Osteocyte (in vitro differentiated cells): ENCODE measurements at regions not wholly inside any gene's neighbourhood (a gene's known extent, or its start where the extent isn't known, plus 50 kb on each side); places are given as distances from the start of the nearest gene placed in this dataset.

ENCODE experiments used
- DNase-seq: peaks from one replicate; pipeline ENCODE4 v3.0.0; 2021; ENCODE audit warnings: mixed read lengths; ENCODE audit not compliant: unreplicated experiment; ENCODE audit errors: extremely low spot score
- H3K27ac Mint-ChIP-seq: one replicate; pipeline ENCODE4 v1.8.0; 2021; ENCODE audit warnings: mild to moderate bottlenecking, mixed read lengths; ENCODE audit not compliant: unreplicated experiment
- H3K27me3 Mint-ChIP-seq: one replicate; pipeline ENCODE4 v1.8.0; 2021; ENCODE audit warnings: mixed read lengths; ENCODE audit not compliant: unreplicated experiment
- H3K36me3 Mint-ChIP-seq: one replicate; pipeline ENCODE4 v1.8.0; 2021; ENCODE audit warnings: mixed read lengths; ENCODE audit not compliant: unreplicated experiment
- H3K4me1 Mint-ChIP-seq: one replicate; pipeline ENCODE4 v1.8.0; 2021; ENCODE audit warnings: mixed read lengths; ENCODE audit not compliant: unreplicated experiment
- H3K4me3 Mint-ChIP-seq: one replicate; pipeline ENCODE4 v1.8.0; 2021; ENCODE audit warnings: mild to moderate bottlenecking, moderate library complexity, mixed read lengths; ENCODE audit not compliant: unreplicated experiment
- H3K9me3 Mint-ChIP-seq: one replicate; pipeline ENCODE4 v1.8.0; 2021; ENCODE audit warnings: mixed read lengths; ENCODE audit not compliant: unreplicated experiment
- TF ChIP-seq, protein P1 (sequence below): fragments of 200-600 bp; sonication (generic); IDR thresholded peaks from 2 replicates; pipeline ENCODE4 v1.5.0; 2021; ENCODE audit warnings: antibody characterized with exemption, mild to moderate bottlenecking, moderate library complexity

- no peak for DNase-seq
- TF ChIP-seq, protein P1, sequence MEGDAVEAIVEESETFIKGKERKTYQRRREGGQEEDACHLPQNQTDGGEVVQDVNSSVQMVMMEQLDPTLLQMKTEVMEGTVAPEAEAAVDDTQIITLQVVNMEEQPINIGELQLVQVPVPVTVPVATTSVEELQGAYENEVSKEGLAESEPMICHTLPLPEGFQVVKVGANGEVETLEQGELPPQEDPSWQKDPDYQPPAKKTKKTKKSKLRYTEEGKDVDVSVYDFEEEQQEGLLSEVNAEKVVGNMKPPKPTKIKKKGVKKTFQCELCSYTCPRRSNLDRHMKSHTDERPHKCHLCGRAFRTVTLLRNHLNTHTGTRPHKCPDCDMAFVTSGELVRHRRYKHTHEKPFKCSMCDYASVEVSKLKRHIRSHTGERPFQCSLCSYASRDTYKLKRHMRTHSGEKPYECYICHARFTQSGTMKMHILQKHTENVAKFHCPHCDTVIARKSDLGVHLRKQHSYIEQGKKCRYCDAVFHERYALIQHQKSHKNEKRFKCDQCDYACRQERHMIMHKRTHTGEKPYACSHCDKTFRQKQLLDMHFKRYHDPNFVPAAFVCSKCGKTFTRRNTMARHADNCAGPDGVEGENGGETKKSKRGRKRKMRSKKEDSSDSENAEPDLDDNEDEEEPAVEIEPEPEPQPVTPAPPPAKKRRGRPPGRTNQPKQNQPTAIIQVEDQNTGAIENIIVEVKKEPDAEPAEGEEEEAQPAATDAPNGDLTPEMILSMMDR, result no peak
- no peaks in the 10 kb centered on the region for H3K9me3 Mint-ChIP-seq
- peaks cover 14% of the 10 kb centered on the region for H3K27me3 Mint-ChIP-seq
- no peaks in the 10 kb centered on the region for H3K36me3 Mint-ChIP-seq
- H3K27ac Mint-ChIP-seq, result no peak overlapping the region
- H3K4me3 Mint-ChIP-seq, result no peak overlapping the region
- H3K4me1 Mint-ChIP-seq, result no peaks in the 10 kb centered on the region
Measured at GRCh38 chr4:23333556-23333945, 556.3 kb downstream of the PPARGC1A start.

GRCh38 chr4:23332313-23332712 is 557.5 kb downstream of the PPARGC1A start:
- DNase-seq, result no peak
- Mint-ChIP-seq H3K9me3 (no peaks in the 10 kb centered on the region), H3K4me3 (no peak overlapping the region), H3K27ac (no peak overlapping the region), H3K27me3 (peaks cover 9% of the 10 kb centered on the region), H3K36me3 (no peaks in the 10 kb centered on the region), H3K4me1 (no peaks in the 10 kb centered on the region)
- TF ChIP-seq, protein P1, result no peak

DNA sequence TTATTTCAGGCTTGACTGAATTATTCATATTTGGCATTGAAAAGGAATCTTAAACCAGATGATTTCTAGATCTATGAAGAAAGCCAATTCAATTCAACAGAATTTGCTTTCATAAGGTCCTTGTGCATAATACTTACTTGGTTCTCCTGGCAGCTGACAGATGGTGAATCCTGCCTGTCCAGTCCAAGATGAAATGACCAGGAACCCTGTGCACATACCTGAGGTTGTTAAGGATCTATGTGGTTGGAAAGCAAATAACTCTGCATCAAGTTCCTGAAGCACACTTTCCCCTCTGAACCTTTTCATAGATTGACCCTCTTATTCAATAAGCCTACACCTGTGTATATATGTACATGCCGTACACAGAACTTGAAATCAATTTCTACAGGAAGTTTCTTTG is 562.7 kb downstream of the PPARGC1A start:
- H3K4me1 Mint-ChIP-seq, result no peaks in the 10 kb centered on the region
- TF ChIP-seq, protein P1, result no peak
- H3K27me3 Mint-ChIP-seq, result peaks cover 6% of the 10 kb centered on the region
- no peak overlapping the region for H3K4me3 Mint-ChIP-seq
- DNase-seq, result no peak
- H3K27ac Mint-ChIP-seq, result no peak overlapping the region
- H3K36me3 Mint-ChIP-seq, result no peaks in the 10 kb centered on the region
- H3K9me3 Mint-ChIP-seq, result no peaks in the 10 kb centered on the region

DNA sequence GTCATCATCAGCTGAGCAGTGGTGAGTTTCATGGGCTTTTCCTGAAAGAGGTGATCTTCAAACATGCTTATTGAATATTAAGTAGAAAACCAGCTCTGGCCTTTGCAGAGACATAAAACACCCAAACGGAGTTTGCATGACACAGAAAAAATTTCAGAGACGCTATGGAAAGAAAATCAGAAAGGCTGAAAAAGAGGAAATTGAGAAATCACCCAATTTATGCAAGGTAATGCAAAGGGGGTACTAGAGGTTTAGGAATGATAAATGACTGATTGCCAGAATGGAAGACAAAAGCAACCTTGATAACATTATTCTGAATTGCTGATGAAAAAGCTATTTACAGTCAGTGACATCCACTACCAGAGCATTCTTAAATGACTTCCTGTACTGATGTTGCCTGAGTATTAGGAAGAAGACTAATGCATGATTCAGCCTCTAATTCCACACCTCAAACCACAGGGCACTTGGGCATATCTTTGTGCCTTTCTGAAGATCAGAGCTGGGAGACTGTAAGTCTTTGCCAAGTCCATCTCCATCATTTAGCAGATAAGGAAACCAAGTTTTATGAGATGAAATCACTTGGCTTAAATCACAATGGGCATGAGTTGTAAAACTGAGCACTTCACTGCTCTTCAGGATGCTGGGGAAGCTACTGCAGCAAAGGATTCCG is 565.7 kb downstream of the PPARGC1A start:
- H3K36me3 Mint-ChIP-seq, result no peaks in the 10 kb centered on the region
- H3K27me3 Mint-ChIP-seq, result no peaks in the 10 kb centered on the region
- no peak for DNase-seq
- no peaks in the 10 kb centered on the region for H3K4me1 Mint-ChIP-seq
- TF ChIP-seq, protein P1, result no peak
- H3K27ac Mint-ChIP-seq, result no peak overlapping the region
- no peaks in the 10 kb centered on the region for H3K9me3 Mint-ChIP-seq
- H3K4me3 Mint-ChIP-seq, result no peak overlapping the region

GRCh38 chr4:23323436-23323835 is 566.4 kb downstream of the PPARGC1A start:
- H3K4me1 Mint-ChIP-seq, result no peaks in the 10 kb centered on the region
- H3K27ac Mint-ChIP-seq, result no peak overlapping the region
- no peak overlapping the region for H3K4me3 Mint-ChIP-seq
- no peak for DNase-seq
- H3K36me3 Mint-ChIP-seq, result no peaks in the 10 kb centered on the region
- no peaks in the 10 kb centered on the region for H3K27me3 Mint-ChIP-seq
- H3K9me3 Mint-ChIP-seq, result no peaks in the 10 kb centered on the region
- TF ChIP-seq, protein P1, result no peak
